HG03097 (cell line): ENCODE measurements at regions not wholly inside any gene's neighbourhood (a gene's known extent, or its start where the extent isn't known, plus 50 kb on each side); places are given as distances from the start of the nearest gene placed in this dataset.
"Not testable (repeated sequence)": the region's sequence is repeated elsewhere in the genome, so short reads cannot be mapped to it uniquely, and the experiment has no call there.

Experiments
- ATAC-seq: cut with Tn5 transposase; IDR thresholded peaks from one replicate; pipeline ENCODE4 v1.9.1; 2021; ENCODE audit not compliant: unreplicated experiment, low FRiP score

DNA sequence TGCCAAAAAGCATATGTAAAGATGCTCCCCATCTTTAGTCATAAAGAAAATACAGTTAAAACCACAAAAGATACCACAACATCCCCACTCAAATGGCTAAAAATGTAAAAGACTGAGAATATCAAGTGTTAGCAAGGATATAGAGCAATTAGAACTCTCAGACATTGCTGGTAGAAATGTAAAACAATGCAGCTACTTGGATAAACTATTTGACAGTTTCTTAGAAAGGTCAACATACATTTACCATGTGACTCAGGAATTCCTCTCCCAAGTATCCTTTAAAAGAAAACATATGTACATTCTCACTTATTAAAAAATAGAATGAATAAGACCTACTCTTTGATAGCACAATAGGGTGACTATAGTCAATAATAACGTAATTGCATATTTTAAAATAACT lies 173.7 kb downstream of the HNRNPD start:
- ATAC-seq, result no peak

DNA sequence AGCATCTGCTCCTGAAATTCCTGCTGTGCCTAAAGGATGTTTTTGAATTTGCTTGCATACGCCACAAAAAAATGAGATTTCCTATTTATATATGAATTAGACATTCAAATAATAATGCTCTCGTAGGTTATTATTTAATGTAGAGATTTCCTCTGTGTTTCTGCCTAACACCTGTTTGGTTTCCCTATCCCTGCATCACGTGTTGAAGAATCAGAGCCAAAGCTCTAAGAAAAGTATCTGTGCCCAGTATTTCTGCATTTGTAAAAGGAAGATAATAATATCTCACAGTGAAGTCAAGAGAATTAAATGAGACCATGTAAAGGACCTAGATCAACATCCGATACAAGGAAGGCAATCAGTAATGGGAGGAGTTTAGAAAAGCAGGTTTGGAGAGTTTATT lies 179.5 kb downstream of the HNRNPD start:
- no peak for ATAC-seq

DNA sequence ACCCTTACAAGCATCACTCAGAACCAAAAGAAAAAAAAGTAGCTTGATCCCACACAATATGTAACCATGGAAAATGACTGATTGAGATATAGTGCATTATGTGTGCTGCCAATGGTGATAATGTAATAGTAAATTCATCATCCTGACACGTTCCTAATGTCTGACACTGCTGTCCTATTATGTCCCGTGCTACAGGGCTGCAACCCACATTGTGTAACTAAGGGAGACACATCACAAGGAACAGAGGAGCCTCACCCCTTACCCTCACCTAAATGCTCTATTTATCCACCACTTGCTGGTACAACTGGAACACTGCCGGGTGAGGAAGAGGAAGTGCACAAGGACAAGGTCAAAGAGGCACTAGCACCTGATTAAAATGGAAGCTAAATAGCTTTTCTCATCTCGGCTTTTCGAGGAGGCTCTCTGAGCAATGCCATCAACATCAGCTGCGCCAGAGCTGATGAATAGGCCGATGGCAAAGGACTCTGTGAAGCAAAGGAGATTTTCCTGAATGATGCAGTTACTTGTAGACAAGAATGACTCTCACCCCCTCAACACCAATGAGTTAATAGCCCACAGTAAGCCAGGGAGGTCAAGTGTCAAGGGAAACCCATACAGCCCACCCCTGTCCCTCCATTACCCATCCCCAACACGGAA lies 181.6 kb downstream of the HNRNPD start:
- ATAC-seq, result no peak

DNA sequence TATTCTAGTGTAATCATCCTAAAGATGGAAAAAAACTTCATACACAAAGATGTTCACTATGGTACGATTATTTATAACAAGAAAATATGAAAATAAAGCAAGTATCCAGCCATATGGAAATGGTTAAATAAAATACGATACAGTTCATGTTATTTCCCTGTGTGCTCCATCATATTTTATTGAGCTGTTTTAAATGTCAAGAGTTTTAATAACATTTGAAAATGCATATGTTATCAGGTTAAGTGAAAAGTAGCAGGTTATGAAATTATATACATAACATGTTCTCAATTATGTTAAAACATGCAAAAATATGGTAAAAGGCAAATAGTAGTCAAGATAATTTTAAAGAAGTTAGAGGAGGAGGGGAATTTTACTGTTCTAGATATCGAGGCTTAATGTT lies 192.0 kb downstream of the HNRNPD start:
- ATAC-seq, result no peak

DNA sequence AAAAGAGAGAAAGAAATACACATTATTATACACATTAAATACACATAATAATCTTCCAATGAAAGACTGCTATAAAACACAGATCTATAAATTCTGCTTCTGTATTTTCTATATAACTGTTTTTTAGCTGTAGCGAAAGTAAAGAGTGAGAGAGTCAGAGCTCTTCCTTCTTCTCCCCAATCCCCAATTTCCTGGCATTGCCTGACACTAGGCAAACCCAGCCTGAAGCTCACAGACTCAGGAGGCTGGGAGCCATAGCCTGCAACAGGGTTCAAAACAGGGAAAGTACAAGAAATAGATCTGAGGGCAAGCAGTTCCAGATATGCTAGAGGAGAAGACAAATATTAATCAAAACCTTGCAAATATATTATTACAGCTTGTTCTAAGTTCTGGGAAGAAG lies 201.6 kb downstream of the HNRNPD start:
- no peak for ATAC-seq

DNA sequence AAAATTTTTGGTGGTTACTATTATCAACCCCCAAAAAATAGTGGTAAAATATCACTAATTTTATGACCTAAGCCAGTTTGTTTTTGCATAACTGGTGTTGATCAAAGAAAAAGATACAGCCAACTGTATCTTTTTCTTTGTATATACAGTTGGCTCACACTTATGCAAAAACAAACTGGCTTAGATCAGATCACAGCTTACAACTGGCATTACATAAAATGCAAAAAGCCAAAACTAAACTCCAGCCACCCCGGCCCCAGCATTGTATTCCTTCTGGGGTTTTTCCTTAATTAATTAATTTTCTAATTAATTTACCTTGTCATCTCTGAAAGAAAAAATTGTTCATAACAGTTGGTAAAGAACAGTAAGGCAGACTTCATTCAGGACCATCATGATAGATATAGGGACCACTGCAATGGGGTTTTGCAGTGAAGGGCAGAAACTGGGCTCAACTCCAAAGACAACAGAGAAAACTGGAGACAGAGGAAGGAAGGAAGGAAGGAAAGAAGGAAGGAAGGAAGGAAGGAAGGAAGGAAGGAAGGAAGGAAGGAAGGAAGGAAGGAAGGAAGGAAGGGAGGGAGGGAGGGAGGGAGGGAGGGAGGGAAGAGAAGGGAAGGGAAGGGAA lies 202.1 kb downstream of the HNRNPD start:
- ATAC-seq, result no peak

DNA sequence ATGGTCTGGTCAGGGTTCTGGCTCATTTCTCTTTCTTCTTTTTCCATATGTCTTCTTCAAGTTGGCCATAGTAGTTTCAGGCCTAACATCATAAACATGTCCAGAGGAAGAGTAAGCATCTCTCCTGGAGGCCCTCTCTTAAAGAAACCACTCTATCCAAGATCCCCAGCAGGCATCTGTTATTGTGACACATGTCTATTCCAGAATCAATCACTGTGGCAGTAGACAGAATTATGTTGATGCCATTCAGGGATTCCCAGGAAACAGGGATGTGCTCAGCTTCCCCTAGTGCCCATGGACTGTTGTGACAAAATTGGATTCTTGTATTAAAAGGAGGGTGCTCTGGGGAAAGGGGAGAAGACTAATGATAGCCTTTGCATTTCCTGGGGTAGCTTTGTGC lies 224.0 kb downstream of the HNRNPD start:
- no peak for ATAC-seq

DNA sequence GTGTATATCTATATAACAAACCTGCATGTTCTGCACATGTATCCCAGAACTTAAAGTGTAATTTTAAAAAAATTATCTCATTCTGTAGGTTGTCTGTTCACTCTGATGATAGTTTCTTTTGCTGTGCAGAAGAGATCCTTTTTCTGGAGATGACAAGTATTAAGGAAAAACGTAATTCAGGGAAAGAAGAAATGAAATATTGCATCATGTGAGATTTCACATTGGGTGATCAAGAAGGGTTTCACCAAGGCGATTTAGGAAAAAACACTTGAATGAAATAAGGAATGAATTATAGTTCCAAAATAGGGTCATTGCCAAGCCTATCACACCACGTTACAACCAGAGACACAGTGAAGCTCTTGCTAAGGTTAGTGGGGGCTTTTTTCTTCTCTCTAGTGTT lies 227.9 kb downstream of the HNRNPD start:
- ATAC-seq, result no peak

DNA sequence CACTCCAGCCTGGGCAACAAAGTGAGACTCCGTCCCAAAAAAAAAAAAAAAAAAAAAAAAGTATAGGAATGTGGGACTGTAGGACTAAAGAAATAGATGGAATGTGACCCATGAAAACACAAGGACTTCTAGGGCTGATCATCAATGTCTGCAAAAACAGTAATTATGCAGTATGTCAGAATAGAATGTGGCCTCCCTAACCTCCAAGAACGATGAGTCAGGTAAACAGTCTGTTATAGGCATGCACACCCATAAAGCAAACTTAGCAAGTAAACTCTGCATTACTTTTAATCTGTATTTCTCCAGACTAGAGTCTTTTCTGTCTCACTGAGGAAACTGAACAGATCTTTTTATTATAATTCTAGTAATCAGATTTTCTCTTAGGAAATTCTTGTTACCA lies 233.4 kb downstream of the HNRNPD start:
- no peak for ATAC-seq

DNA sequence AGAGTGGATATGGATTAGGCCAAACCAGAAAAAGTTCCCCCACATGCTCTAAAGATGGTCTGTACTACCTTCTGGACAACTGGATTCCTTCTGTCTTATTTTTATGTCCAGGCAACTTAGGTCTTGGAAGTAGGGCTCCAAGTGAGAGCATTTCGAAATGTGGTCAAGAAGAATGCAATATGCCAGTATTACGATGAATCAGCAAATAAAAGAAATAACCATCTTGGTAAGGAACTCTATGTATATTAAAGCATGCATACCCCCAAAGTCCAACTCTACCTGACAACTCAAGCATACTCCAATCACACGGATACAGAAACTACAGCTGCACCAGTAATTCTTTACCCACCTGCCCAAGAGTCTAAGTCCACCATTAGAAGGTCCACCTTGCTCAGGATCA lies 234.5 kb downstream of the HNRNPD start:
- no peak for ATAC-seq

DNA sequence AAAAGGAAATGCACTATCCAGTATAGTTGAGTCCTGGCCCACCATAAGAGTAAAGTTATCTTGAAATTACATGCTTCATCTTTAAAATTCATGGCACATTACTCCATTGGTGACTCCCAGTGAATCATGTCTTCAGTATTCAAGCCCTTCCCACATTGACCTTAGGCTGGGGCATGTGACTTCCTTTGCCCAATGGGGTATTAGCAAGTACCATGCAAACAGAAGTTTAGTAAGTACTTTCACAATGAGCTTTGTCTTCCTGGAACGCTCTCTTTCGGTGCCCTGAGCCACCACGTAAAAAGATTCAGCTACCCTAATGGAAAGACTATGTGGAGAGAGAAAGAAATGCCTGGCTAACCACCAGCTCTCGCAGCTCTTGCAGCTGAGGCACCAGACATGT lies 235.4 kb downstream of the HNRNPD start:
- ATAC-seq, result no peak

DNA sequence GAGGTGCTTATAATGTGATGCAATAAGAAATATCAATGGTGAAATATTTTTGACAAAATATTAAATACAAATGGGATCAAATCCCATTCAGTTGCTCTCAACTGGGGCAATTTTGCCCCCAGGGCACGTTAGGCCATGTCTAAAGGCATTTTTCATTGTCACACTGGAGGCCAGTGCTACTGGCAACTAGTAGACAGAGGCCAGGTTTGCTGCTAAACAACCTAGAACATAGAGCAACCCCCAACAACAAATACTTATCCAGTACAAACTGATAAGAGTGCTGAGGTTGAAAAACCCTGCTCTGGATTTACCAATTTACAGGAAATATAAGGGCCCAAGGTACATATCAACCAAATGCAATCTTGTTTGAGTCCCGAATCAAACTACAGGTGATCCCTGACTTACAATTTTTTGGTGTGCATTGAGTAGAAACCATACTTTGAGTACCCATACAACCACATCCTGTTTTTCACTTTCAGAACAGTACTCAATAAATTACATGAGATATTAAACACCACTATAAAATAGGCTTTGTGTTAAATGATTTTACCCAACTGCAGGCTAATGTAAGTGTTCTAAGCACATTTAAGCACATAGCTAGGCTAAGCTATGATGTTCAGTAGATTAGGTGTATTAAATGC lies 237.5 kb downstream of the HNRNPD start:
- ATAC-seq, result no peak

DNA sequence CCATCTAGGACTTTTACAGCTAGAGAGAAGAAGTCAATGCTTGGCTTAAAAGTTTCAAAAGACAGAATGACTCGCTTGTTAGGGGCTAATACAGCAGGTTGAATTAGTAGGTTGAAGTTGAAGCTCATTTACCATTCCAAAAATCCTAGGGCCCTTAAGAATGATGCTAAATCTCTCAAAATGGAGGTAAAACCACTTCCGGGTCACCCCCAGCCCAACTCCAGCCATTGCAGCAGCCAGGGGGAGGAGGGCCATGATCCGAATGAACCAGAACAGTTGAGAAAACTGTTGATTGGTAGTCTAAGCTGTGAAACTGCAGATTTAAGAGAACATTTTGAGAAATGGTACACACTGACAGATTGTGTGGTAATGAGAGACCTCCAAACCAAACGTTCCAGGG lies 245.4 kb downstream of the HNRNPD start:
- ATAC-seq, result no peak

DNA sequence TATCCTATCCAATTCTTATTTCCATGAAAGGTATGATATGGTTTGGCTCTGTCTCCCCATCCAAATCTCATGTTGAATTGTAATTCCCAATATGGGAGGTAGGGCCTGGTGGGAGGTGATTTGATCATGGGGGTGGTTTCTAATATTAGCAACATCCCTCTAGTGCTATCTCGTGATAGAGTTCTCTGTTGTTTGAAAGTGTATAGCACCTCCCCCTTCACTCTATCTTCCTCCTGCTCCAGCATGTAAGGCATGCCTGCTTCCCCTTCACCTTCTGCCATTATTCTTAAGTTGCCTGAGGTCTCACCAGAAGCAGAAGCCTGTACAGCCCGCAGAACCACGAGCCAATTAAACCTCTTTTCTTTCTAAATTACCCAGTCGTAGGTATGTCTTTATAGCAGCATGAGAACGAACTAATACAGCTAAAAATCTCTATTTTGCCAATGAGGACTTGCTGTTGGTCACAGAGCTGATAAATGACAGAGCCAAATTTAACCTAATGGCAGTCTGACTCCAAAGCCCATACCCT lies 247.2 kb downstream of the HNRNPD start:
- ATAC-seq, result no peak

DNA sequence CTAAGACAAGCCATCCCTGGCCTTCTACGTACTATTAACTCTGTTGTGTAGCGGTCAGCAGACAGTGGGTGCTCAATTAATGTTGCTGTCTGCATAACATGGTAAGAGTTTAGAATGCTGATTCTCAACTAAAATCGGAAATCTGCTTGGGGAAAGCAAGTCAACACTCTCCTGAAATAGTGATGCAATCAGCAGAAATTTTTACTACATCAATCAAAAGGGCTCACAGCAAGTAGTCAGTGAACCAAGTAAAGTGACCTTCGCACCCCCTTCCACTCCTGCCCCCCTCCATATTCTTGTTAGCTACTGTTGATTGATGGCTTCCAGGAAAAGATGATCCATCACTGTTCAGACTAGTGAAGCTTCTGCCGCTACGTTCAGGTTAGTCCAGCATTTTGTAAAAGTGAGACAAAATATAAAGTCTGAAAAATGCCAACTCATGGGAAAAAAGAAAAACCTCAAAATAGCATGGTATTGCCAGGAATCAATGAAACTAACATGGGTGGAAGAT lies 247.9 kb downstream of the HNRNPD start:
- ATAC-seq, result no peak

DNA sequence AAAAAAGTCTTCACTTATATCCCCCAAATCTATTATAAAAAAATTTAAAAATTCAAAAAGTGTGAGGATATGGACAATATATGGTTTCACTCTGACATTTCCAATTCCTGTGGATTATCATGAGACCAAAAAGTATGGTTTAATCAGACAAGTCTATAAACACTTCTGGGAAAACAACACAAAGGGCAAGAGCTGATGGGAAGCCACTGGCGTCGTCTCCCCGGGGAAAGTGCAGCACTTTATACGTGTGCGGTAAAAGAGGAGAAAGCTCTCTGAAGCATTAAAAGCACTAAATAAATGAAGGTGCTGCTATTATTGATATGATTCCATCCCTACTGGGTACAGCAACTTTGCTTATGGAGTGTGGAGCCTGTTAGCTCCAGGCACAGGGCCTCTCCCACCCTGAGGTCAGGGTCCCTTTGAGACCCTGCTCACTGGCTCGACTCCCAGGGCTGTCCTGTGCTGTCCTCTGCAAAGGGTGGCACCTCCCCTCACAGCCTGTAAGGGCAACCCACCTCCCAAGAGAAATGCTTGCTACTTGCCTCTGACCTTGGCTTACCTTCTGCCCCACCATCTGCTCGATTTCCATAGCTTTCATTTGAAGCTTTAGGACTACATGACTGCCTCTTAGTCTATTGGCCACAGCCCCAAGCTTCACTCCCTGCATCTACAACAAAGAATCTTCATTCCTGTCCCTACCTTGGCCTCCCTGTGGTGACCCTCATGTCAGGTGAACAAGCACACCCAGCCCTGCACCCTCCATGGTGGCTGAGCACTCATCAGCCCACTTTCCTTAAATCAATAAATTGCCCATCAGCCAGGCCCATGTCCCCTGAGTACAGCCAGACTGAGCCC lies 248.6 kb downstream of the HNRNPD start:
- ATAC-seq, result no peak

DNA sequence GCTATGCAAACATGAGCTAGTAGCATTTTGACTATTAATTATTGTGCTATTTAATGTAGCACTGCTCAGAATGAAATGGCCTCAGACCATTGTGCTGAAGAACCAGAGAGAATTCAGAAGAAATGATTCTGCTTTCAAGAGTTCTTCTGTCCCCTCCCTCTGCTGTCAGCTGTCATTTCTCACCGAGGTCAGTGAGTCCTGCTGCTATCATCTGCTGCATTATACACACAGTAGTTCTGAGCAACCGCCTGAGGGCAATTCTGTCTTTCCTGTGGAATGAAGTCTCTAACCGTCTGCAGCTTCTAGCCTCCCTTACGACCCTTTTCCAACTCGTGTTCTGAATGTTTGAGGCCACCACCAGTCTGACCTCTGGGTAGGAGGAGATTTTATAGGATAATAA lies 249.4 kb downstream of the HNRNPD start:
- ATAC-seq, result no peak

DNA sequence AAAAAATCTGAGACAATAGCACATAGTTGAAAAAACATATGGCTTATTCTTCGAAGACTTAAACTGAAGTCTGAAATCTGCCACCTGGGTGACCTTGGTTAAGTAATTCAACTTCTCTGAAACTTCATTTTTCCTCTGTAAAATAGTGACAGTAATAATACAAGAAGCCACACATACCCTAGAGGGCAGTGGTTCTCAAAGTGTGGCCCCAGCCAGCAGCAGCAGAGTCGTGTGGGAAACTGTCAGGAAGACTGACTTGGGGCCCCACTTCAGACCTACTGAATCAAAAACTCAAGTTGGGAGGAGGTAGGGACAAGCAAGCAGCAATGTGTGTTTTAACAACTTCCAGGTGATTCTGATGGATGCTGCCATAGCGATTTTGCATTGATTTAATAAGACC lies 249.9 kb downstream of the HNRNPD start:
- no peak for ATAC-seq

DNA sequence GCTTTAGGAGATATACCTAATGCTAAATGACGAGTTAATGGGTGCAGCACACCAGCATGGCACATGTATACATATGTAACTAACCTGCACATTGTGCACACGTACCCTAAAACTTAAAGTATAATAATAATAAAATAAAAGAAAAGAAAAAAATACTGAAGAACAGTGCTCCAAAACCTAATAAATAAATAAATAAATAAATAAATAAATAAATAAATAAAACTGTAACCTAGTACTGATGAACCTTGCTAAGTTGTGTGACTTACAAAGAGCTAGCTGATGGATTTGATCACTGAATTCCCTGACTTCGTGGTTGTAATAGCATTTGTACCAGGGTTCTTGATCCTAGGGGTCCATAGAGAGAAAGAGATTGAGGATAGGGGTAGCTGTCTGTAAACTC lies 258.6 kb downstream of the HNRNPD start:
- ATAC-seq, result not testable (repeated sequence)

DNA sequence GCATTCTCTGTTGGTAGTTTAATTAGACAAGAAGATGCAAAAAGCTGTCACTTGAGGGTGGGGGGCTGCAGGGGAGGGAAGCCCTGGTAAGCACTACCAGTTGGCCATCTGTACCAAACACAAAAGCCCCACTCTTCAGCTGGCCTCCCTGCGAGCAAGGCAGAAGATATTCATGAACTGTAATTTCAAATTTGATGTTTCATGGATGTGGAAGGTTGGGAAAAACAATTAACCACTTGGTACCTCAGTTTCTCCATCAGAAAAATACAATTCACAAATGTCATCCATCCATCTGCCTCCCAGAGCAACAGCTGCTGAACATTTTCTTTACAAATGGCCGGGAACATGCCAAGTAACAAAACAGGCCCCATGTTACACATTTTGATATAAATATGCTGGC lies 265.3 kb downstream of the HNRNPD start:
- no peak for ATAC-seq

DNA sequence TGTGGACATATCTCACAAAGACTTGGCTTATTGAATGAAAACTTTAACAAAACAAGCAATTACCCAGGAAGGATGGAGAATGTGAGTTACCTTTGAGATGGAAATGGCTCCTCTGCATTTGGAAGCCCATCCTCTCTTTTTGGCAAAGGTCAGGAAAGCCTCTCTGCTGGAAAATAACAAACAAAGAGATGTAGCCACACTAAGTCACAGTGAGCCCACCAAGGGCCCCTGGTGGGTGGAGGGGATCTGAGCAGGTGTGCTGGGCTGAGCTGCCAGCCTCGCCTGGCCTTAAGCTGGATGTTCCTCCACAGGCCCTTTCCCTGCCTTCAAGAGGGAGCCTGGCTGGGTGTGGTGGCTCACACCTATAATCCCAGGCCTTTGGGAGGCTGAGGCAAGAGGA lies 269.2 kb downstream of the HNRNPD start:
- ATAC-seq, result no peak
